Ovary (tissue), 3 donors: ENCODE measurements at regions not wholly inside any gene's neighbourhood (a gene's known extent, or its start where the extent isn't known, plus 50 kb on each side); places are given as distances from the start of the nearest gene placed in this dataset.

Experiments used
- CTCF ChIP-seq, 3 donors: fragments of 450-650 bp in 2 of 3; fragments of 200-600 bp in 1 of 3; IDR thresholded peaks; one replicate each; pipeline versions ENCODE4 v1.5.1 to v1.8.0; 2016 to 2022; ENCODE audit warnings: antibody characterized with exemption in 3 of 3, mild to moderate bottlenecking in 1 of 3
- EP300 ChIP-seq: sonication (generic); formaldehyde crosslinking; IDR thresholded peaks from one replicate; pipeline ENCODE4 v1.6.1; 2017; ENCODE audit warnings: antibody characterized with exemption
- POLR2A ChIP-seq: fragments of 450-650 bp; IDR thresholded peaks from one replicate; pipeline ENCODE4 v1.6.1; 2017; ENCODE audit warnings: antibody characterized with exemption, mild to moderate bottlenecking, moderate library complexity
- donor health status: DM: no; HTN: no; CAD: no.

GRCh38 chr12:61554268-61555008 is 705.8 kb upstream of the USP15 start:
- TF ChIP-seq EP300 (no peak), CTCF (IDR thresholded peaks at IDR 0.05) (no peak), POLR2A (no peak)
